Thoracic aorta (tissue), 2 donors: ENCODE measurements at regions not wholly inside any gene's neighbourhood (a gene's known extent, or its start where the extent isn't known, plus 50 kb on each side); places are given as distances from the start of the nearest gene placed in this dataset.

ENCODE experiments used
- ATAC-seq: fragments of 150-250 bp; one replicate; pipeline ENCODE4 v1.8.0; 2017; ENCODE audit warnings: low read depth; ENCODE audit not compliant: insufficient number of reproducible peaks, low FRiP score
- DNase-seq: peaks from one replicate; pipeline ENCODE4 v3.0.0-alpha.2; 2020; ENCODE audit warnings: low spot score
- H3K27ac ChIP-seq, 2 donors: fragments of 200-600 bp; sonication (generic); 1 replicate in 1 of 2; 2 replicates in 1 of 2; pipeline ENCODE4 v1.5.1; 2016; ENCODE audit warnings: mild to moderate bottlenecking in 2 of 2, moderate library complexity in 2 of 2
- H3K27me3 ChIP-seq: fragments of 200-600 bp; sonication (generic); replicated peaks from 2 replicates; pipeline ENCODE4 v1.6.0; 2016; ENCODE audit warnings: mild to moderate bottlenecking; ENCODE audit not compliant: insufficient read depth
- H3K36me3 ChIP-seq: fragments of 200-600 bp; sonication (generic); one replicate; pipeline ENCODE4 v1.5.1; 2016
- H3K4me1 ChIP-seq, 2 donors: fragments of 200-600 bp; sonication (generic); 1 replicate in 1 of 2; 2 replicates in 1 of 2; pipeline versions ENCODE4 v1.5.1 to v1.6.0; 2016; ENCODE audit warnings: low read depth in 2 of 2, mild to moderate bottlenecking in 1 of 2; ENCODE audit not compliant: control insufficient read depth in 1 of 2
- H3K4me3 ChIP-seq: fragments of 200-600 bp; sonication (generic); 2 replicates; pipeline ENCODE4 v1.5.1; 2016; ENCODE audit warnings: mild to moderate bottlenecking
- H3K9me3 ChIP-seq: fragments of 200-600 bp; sonication (generic); 2 replicates; pipeline ENCODE4 v1.5.1; 2016
- CTCF ChIP-seq: fragments of 200-600 bp; sonication (generic); IDR thresholded peaks from one replicate; pipeline ENCODE4 v1.5.1; 2019; ENCODE audit warnings: antibody characterized with exemption

GRCh38 chr18:33840212-33840593 is 262.2 kb downstream of the ASXL3 start:
- Histone ChIP-seq H3K36me3 (no peaks in the 10 kb centered on the region), H3K27me3 (no peaks in the 10 kb centered on the region), H3K4me3 (no peak overlapping the region), H3K4me1 (peaks cover 0 to 9% of the 10 kb centered on the region in 2 donors), H3K9me3 (no peaks in the 10 kb centered on the region), H3K27ac (no peak overlapping the region)
- DNase-seq: no peak
- no peak for TF ChIP-seq CTCF
- no peak for ATAC-seq

GRCh38 chr18:33839452-33840211 is 261.6 kb downstream of the ASXL3 start:
- Histone ChIP-seq H3K9me3 (no peaks in the 10 kb centered on the region), H3K4me3 (no peak overlapping the region), H3K27ac (no peak overlapping the region), H3K4me1 (peaks cover 0 to 9% of the 10 kb centered on the region in 2 donors), H3K27me3 (no peaks in the 10 kb centered on the region), H3K36me3 (no peaks in the 10 kb centered on the region)
- DNase-seq: no peak
- ATAC-seq: no peak
- peak; percentile 31 for TF ChIP-seq CTCF

- Histone ChIP-seq H3K9me3 (no peaks in the 10 kb centered on the region), H3K27me3 (no peaks in the 10 kb centered on the region), H3K27ac (no peak overlapping the region), H3K36me3 (no peaks in the 10 kb centered on the region), H3K4me1 (peaks cover 0 to 9% of the 10 kb centered on the region in 2 donors), H3K4me3 (no peak overlapping the region)
- no peak for DNase-seq
- no peak for ATAC-seq
- TF ChIP-seq CTCF: no peak
Observed at GRCh38 chr18:33838054-33838453, 260.0 kb downstream of the ASXL3 start.

GRCh38 chr18:33837191-33837590 is 259.2 kb downstream of the ASXL3 start:
- H3K4me1 ChIP-seq: peaks cover 0 to 9% of the 10 kb centered on the region in 2 donors
- no peak for TF ChIP-seq CTCF
- ATAC-seq (no peak), DNase-seq (no peak)
- H3K4me3 ChIP-seq: no peak overlapping the region
- H3K36me3 ChIP-seq: no peaks in the 10 kb centered on the region
- no peaks in the 10 kb centered on the region for H3K9me3 ChIP-seq
- H3K27me3 ChIP-seq: no peaks in the 10 kb centered on the region
- H3K27ac ChIP-seq: no peak overlapping the region

- no peak for TF ChIP-seq CTCF
- Histone ChIP-seq H3K27ac (no peak overlapping the region), H3K4me1 (peaks cover 0 to 9% of the 10 kb centered on the region in 2 donors), H3K27me3 (no peaks in the 10 kb centered on the region), H3K4me3 (no peak overlapping the region), H3K9me3 (peaks cover 3% of the 10 kb centered on the region), H3K36me3 (no peaks in the 10 kb centered on the region)
- DNase-seq (no peak), ATAC-seq (no peak)
Observed at GRCh38 chr18:33836564-33836963, 258.5 kb downstream of the ASXL3 start.
